Activated CD8-positive, alpha-beta T cell treated with anti-CD3 and anti-CD28 coated beads for 36 hours (primary cell): ENCODE measurements at regions not wholly inside any gene's neighbourhood (a gene's known extent, or its start where the extent isn't known, plus 50 kb on each side); places are given as distances from the start of the nearest gene placed in this dataset.

ENCODE experiments used
- ATAC-seq: fragments of 200-7000 bp; cut with Tn5 transposase; one replicate; pipeline ENCODE4 v1.10.0; 2021; ENCODE audit warnings: mild to moderate bottlenecking, moderate library complexity
- CTCF ChIA-PET: fragments of 350-600 bp; sonication (Branson Sonifier 250); formaldehyde crosslinking; loops from one replicate; lab custom pipeline; 2021; ENCODE audit warnings: antibody characterized with exemption; lab: Charles Lee
- POLR2A ChIA-PET: fragments of 350-600 bp; sonication (Branson Sonifier 250); formaldehyde crosslinking; loops from one replicate; lab custom pipeline; 2021; ENCODE audit warnings: antibody characterized with exemption; lab: Charles Lee
- DNase-seq: peaks from one replicate; pipeline ENCODE4 v3.0.0-alpha.2; 2020
- H3K27ac Mint-ChIP-seq: one replicate; pipeline ENCODE4 v1.8.0; 2021; ENCODE audit warnings: mild to moderate bottlenecking, mixed read lengths
- H3K27me3 Mint-ChIP-seq: one replicate; pipeline ENCODE4 v1.8.0; 2021; ENCODE audit warnings: mixed read lengths
- H3K36me3 Mint-ChIP-seq: one replicate; pipeline ENCODE4 v1.8.0; 2021; ENCODE audit warnings: low read depth, mixed read lengths
- H3K4me1 Mint-ChIP-seq: one replicate; pipeline ENCODE4 v1.8.0; 2021; ENCODE audit warnings: low read depth, mixed read lengths
- H3K4me3 Mint-ChIP-seq: one replicate; pipeline ENCODE4 v1.8.0; 2021; ENCODE audit warnings: mild to moderate bottlenecking, moderate library complexity, mixed read lengths
- H3K9me3 Mint-ChIP-seq: one replicate; pipeline ENCODE4 v1.8.0; 2021; ENCODE audit warnings: mixed read lengths
- intact Hi-C: fragments of 100-400 bp; cut with micrococcal nuclease; formaldehyde crosslinking; loops from one replicate; pipeline ENCODE4 v1.10.0; 2022
- TF ChIP-seq, protein P1 (sequence below): fragments of 200-600 bp; IDR thresholded peaks from one replicate; pipeline ENCODE4 v1.8.0; 2022; ENCODE audit warnings: antibody characterized with exemption, mild to moderate bottlenecking

- POLR2A ChIA-PET = no interaction called here
- no peaks in the 10 kb centered on the region for H3K4me1 Mint-ChIP-seq
Observed at GRCh38 chr13:90116121-90116520, 1231.4 kb upstream of the MIR17HG start.

GRCh38 chr13:90118467-90119071, 1228.9 kb upstream of the MIR17HG start:
- ChIA-PET CTCF (no interaction called here), POLR2A (no interaction called here)
- no peaks in the 10 kb centered on the region for H3K27me3 Mint-ChIP-seq
- H3K9me3 Mint-ChIP-seq = peaks cover 8% of the 10 kb centered on the region
- TF ChIP-seq, protein P1, sequence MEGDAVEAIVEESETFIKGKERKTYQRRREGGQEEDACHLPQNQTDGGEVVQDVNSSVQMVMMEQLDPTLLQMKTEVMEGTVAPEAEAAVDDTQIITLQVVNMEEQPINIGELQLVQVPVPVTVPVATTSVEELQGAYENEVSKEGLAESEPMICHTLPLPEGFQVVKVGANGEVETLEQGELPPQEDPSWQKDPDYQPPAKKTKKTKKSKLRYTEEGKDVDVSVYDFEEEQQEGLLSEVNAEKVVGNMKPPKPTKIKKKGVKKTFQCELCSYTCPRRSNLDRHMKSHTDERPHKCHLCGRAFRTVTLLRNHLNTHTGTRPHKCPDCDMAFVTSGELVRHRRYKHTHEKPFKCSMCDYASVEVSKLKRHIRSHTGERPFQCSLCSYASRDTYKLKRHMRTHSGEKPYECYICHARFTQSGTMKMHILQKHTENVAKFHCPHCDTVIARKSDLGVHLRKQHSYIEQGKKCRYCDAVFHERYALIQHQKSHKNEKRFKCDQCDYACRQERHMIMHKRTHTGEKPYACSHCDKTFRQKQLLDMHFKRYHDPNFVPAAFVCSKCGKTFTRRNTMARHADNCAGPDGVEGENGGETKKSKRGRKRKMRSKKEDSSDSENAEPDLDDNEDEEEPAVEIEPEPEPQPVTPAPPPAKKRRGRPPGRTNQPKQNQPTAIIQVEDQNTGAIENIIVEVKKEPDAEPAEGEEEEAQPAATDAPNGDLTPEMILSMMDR = no peak
- no peak overlapping the region for H3K4me3 Mint-ChIP-seq
- DNase-seq (no peak), ATAC-seq (no peak)
- no peaks in the 10 kb centered on the region for H3K4me1 Mint-ChIP-seq
- intact Hi-C loops = no loop called here
- no peaks in the 10 kb centered on the region for H3K36me3 Mint-ChIP-seq
- no peak overlapping the region for H3K27ac Mint-ChIP-seq

More at GRCh38 chr13:90116121-90116520, 1231.4 kb upstream of the MIR17HG start:
- H3K4me3 Mint-ChIP-seq = no peak overlapping the region
- intact Hi-C loops = no loop called here
- CTCF ChIA-PET = no interaction called here
- no peak overlapping the region for H3K27ac Mint-ChIP-seq
- ATAC-seq (no peak), DNase-seq (no peak)
- H3K36me3 Mint-ChIP-seq = no peaks in the 10 kb centered on the region
- peaks cover 12% of the 10 kb centered on the region for H3K9me3 Mint-ChIP-seq
- no peaks in the 10 kb centered on the region for H3K27me3 Mint-ChIP-seq
- TF ChIP-seq, protein P1 = no peak

GRCh38 chr13:90120026-90120425, 1227.5 kb upstream of the MIR17HG start:
- Mint-ChIP-seq H3K27me3 (no peaks in the 10 kb centered on the region), H3K4me3 (no peak overlapping the region), H3K9me3 (peaks cover 11% of the 10 kb centered on the region), H3K4me1 (no peaks in the 10 kb centered on the region), H3K36me3 (no peaks in the 10 kb centered on the region), H3K27ac (no peak overlapping the region)
- DNase-seq (no peak), ATAC-seq (no peak)
- ChIA-PET POLR2A (no interaction called here), CTCF (no interaction called here)
- TF ChIP-seq, protein P1 = no peak
- intact Hi-C loops = no loop called here

GRCh38 chr13:90121784-90122183, 1225.7 kb upstream of the MIR17HG start:
- ChIA-PET POLR2A (no interaction called here), CTCF (no interaction called here)
- no peak overlapping the region for H3K4me3 Mint-ChIP-seq
- DNase-seq = no peak
- ATAC-seq = no peak
- H3K9me3 Mint-ChIP-seq = peaks cover 8% of the 10 kb centered on the region
- intact Hi-C loops = no loop called here
- TF ChIP-seq, protein P1 = no peak
- no peaks in the 10 kb centered on the region for H3K4me1 Mint-ChIP-seq
- no peaks in the 10 kb centered on the region for H3K36me3 Mint-ChIP-seq
- H3K27me3 Mint-ChIP-seq = no peaks in the 10 kb centered on the region
- no peak overlapping the region for H3K27ac Mint-ChIP-seq

GRCh38 chr13:90122531-90122930, 1225.0 kb upstream of the MIR17HG start:
- Mint-ChIP-seq H3K36me3 (no peaks in the 10 kb centered on the region), H3K27me3 (no peaks in the 10 kb centered on the region)

More at GRCh38 chr13:90122531-90122930, 1225.0 kb upstream of the MIR17HG start:
- POLR2A ChIA-PET = no interaction called here
- no peak for DNase-seq
- CTCF ChIA-PET = no interaction called here
- peaks cover 8% of the 10 kb centered on the region for H3K9me3 Mint-ChIP-seq
- intact Hi-C loops = no loop called here
- ATAC-seq = no peak
- no peak overlapping the region for H3K27ac Mint-ChIP-seq
- H3K4me1 Mint-ChIP-seq = no peaks in the 10 kb centered on the region
- H3K4me3 Mint-ChIP-seq = no peak overlapping the region
- TF ChIP-seq, protein P1 = no peak
